Loucy (cell line): ENCODE measurements at regions not wholly inside any gene's neighbourhood (a gene's known extent, or its start where the extent isn't known, plus 50 kb on each side); places are given as distances from the start of the nearest gene placed in this dataset.

ENCODE experiments used
- H2AFZ ChIP-seq: fragments of 200-600 bp; sonication (generic); 2 replicates; pipeline ENCODE4 v1.6.0; 2016; ENCODE audit warnings: antibody characterized with exemption, mild to moderate bottlenecking, low read length, moderate library complexity
- H3F3A ChIP-seq: fragments of 200-600 bp; 2 replicates; pipeline ENCODE4 v1.6.0; 2016; ENCODE audit warnings: antibody characterized with exemption, low read depth, mild to moderate bottlenecking
- H3K27me3 ChIP-seq: fragments of 200-600 bp; sonication (generic); 2 replicates; pipeline ENCODE4 v1.6.1; 2014; ENCODE audit warnings: low read length, mild to moderate bottlenecking; ENCODE audit not compliant: insufficient read depth, poor library complexity, severe bottlenecking
- H3K36me3 ChIP-seq: fragments of 200-600 bp; sonication (generic); 2 replicates; pipeline ENCODE4 v1.6.1; 2016; ENCODE audit warnings: low read length; ENCODE audit not compliant: insufficient read depth
- H3K4me1 ChIP-seq: fragments of 200-600 bp; sonication (generic); 2 replicates; pipeline ENCODE4 v1.5.1; 2014; ENCODE audit warnings: low read length, mild to moderate bottlenecking; ENCODE audit not compliant: insufficient read depth, poor library complexity, severe bottlenecking
- H3K4me2 ChIP-seq: fragments of 200-600 bp; sonication (generic); 2 replicates; pipeline ENCODE4 v1.6.0; 2014; ENCODE audit warnings: antibody characterized with exemption, low read length, low read depth, mild to moderate bottlenecking; ENCODE audit not compliant: poor library complexity, severe bottlenecking
- H3K4me3 ChIP-seq: fragments of 200-600 bp; sonication (generic); 2 replicates; pipeline ENCODE4 v1.5.1; 2014; ENCODE audit warnings: low read length, mild to moderate bottlenecking, mixed read lengths; ENCODE audit not compliant: poor library complexity, severe bottlenecking
- H3K79me2 ChIP-seq: fragments of 200-600 bp; sonication (generic); 2 replicates; pipeline ENCODE4 v1.6.1; 2014; ENCODE audit warnings: low read length; ENCODE audit not compliant: insufficient read depth
- H3K9ac ChIP-seq: fragments of 200-600 bp; sonication (generic); 2 replicates; pipeline ENCODE4 v1.6.0; 2014; ENCODE audit warnings: mild to moderate bottlenecking, low read depth, low read length, moderate library complexity; ENCODE audit not compliant: poor library complexity, severe bottlenecking
- H3K9me2 ChIP-seq: fragments of 200-600 bp; sonication (generic); replicated peaks from 2 replicates; pipeline ENCODE4 v1.6.1; 2016; ENCODE audit warnings: low read depth, low read length, mixed read lengths
- H3K9me3 ChIP-seq: fragments of 200-600 bp; sonication (generic); 2 replicates; pipeline ENCODE4 v1.6.1; 2014; ENCODE audit warnings: mild to moderate bottlenecking, antibody characterized with exemption, low read length, low read depth; ENCODE audit not compliant: insufficient read depth
- H4K20me1 ChIP-seq: fragments of 200-600 bp; sonication (generic); 2 replicates; pipeline ENCODE4 v1.6.0; 2014; ENCODE audit warnings: antibody characterized with exemption, low read length, mild to moderate bottlenecking; ENCODE audit not compliant: insufficient read depth, poor library complexity, severe bottlenecking
- EZH2phosphoT487 ChIP-seq: fragments of 200-600 bp; IDR thresholded peaks from 2 replicates; pipeline ENCODE4 v1.6.1; 2018; ENCODE audit warnings: antibody characterized with exemption, mild to moderate bottlenecking, moderate library complexity, borderline replicate concordance
- TF ChIP-seq, protein P1 (sequence below): fragments of 200-600 bp; sonication (generic); conservative IDR thresholded peaks from 2 replicates; pipeline ENCODE4 v1.5.1; 2014; ENCODE audit warnings: mild to moderate bottlenecking, antibody characterized with exemption, low read length

GRCh38 chr14:83873669-83874068 is 1656.3 kb upstream of the FLRT2 start:
- no peaks in the 10 kb centered on the region for H3K9me2 ChIP-seq
- no peaks in the 10 kb centered on the region for H3K27me3 ChIP-seq
- H3K4me2 ChIP-seq, result no peak overlapping the region
- TF ChIP-seq, protein P1, sequence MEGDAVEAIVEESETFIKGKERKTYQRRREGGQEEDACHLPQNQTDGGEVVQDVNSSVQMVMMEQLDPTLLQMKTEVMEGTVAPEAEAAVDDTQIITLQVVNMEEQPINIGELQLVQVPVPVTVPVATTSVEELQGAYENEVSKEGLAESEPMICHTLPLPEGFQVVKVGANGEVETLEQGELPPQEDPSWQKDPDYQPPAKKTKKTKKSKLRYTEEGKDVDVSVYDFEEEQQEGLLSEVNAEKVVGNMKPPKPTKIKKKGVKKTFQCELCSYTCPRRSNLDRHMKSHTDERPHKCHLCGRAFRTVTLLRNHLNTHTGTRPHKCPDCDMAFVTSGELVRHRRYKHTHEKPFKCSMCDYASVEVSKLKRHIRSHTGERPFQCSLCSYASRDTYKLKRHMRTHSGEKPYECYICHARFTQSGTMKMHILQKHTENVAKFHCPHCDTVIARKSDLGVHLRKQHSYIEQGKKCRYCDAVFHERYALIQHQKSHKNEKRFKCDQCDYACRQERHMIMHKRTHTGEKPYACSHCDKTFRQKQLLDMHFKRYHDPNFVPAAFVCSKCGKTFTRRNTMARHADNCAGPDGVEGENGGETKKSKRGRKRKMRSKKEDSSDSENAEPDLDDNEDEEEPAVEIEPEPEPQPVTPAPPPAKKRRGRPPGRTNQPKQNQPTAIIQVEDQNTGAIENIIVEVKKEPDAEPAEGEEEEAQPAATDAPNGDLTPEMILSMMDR, result no peak
- TF ChIP-seq EZH2phosphoT487, result no peak
- no peaks in the 10 kb centered on the region for H3K36me3 ChIP-seq
- no peaks in the 10 kb centered on the region for H3K9me3 ChIP-seq
- no peak overlapping the region for H3K4me3 ChIP-seq
- H3K4me1 ChIP-seq, result no peaks in the 10 kb centered on the region
- no peaks in the 10 kb centered on the region for H3K79me2 ChIP-seq
- no peak overlapping the region for H3K9ac ChIP-seq
- no peaks in the 10 kb centered on the region for H4K20me1 ChIP-seq
- H3F3A ChIP-seq, result no peaks in the 10 kb centered on the region
- no peak overlapping the region for H2AFZ ChIP-seq

GRCh38 chr14:83874662-83875061 is 1655.3 kb upstream of the FLRT2 start:
- H3K79me2 ChIP-seq, result no peaks in the 10 kb centered on the region
- no peaks in the 10 kb centered on the region for H3K9me3 ChIP-seq
- no peak overlapping the region for H3K4me3 ChIP-seq

GRCh38 chr14:83883732-83884131 is 1646.2 kb upstream of the FLRT2 start:
- Histone ChIP-seq H3K4me3 (no peak overlapping the region), H2AFZ (no peak overlapping the region), H3K27me3 (no peaks in the 10 kb centered on the region), H3K9me3 (no peaks in the 10 kb centered on the region; the same call in 1 of the 2 replicates), H3K4me1 (no peaks in the 10 kb centered on the region), H3F3A (no peaks in the 10 kb centered on the region), H4K20me1 (no peaks in the 10 kb centered on the region), H3K36me3 (no peaks in the 10 kb centered on the region), H3K4me2 (no peak overlapping the region), H3K9ac (no peak overlapping the region), H3K79me2 (no peaks in the 10 kb centered on the region), H3K9me2 (no peaks in the 10 kb centered on the region)
- TF ChIP-seq, protein P1, result no peak
- TF ChIP-seq EZH2phosphoT487, result no peak

More at GRCh38 chr14:83874662-83875061, 1655.3 kb upstream of the FLRT2 start:
- Histone ChIP-seq H3K4me1 (no peaks in the 10 kb centered on the region), H3K9me2 (no peaks in the 10 kb centered on the region), H3K9ac (no peak overlapping the region), H4K20me1 (no peaks in the 10 kb centered on the region), H2AFZ (no peak overlapping the region), H3F3A (no peaks in the 10 kb centered on the region), H3K4me2 (no peak overlapping the region), H3K36me3 (no peaks in the 10 kb centered on the region), H3K27me3 (no peaks in the 10 kb centered on the region)
- no peak for TF ChIP-seq EZH2phosphoT487
- TF ChIP-seq, protein P1, result no peak
